Fibroblast of peridontal ligament (primary cell): ENCODE measurements at regions not wholly inside any gene's neighbourhood (a gene's known extent, or its start where the extent isn't known, plus 50 kb on each side); places are given as distances from the start of the nearest gene placed in this dataset.
"Not testable (repeated sequence)": the region's sequence is repeated elsewhere in the genome, so short reads cannot be mapped to it uniquely, and the experiment has no call there.

Experiments used
- DNase-seq: peaks from one replicate; pipeline ENCODE4 v3.0.0-alpha.2; 2010; ENCODE audit errors: extremely low read depth

DNA sequence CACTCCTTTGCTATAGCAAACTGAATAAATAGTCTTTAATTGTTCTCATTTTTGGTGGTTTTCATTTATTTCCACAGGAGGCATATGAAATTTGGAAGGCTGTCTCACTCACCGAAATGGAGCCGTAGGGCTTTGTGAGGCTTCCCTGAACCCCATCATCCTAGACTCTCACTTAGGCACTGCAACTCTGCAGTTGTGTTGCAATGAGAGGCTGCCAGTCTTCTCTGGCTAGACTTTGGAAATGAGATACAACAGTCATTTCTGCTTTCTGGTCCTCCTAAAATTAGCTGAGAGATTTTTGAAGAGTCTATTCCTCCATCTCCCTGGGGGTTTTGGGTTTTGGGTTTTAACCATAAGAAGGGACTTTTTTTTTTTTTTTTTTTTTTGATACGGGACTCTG is 146.5 kb downstream of the SH3BGRL start:
- no peak for DNase-seq

DNA sequence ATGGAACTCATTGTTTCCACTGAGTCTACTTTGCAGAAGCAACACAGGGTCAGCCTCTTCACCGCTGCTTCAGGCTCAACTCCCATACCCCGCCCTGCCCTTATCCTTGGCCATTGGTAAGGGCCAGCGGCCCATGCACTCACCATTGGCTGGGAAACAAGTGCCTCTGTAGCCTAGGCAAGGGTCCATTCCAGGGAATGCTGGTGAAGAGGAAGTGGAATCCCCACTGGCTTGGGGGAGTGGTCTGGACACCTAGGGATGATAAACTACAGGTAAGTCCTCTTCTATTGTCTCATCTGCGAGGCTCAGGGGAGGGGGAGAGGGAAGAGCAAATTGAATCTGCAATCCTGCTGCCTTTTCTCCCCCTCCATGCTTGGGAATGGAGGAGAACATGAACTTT is 153.1 kb downstream of the SH3BGRL start:
- DNase-seq, result no peak

DNA sequence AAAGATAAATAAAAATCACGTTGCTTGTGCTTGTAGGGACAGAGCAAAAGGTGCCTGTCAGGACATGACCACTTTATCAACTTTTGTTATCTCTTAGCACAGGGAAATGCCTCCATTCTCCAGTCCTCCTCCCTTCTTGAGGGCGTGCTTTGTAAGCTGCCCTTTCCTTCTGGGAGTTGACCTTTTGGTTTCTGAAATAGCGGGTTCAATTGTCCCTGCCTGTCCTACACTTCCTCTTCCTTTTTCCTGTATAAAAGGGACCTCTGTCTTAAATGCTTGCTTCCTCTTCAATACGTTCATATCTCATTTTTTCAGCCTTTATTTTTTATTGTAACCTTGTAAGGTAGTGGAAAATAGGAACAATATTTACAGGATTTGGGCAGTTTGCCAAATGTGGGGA is 153.5 kb downstream of the SH3BGRL start:
- no peak for DNase-seq

DNA sequence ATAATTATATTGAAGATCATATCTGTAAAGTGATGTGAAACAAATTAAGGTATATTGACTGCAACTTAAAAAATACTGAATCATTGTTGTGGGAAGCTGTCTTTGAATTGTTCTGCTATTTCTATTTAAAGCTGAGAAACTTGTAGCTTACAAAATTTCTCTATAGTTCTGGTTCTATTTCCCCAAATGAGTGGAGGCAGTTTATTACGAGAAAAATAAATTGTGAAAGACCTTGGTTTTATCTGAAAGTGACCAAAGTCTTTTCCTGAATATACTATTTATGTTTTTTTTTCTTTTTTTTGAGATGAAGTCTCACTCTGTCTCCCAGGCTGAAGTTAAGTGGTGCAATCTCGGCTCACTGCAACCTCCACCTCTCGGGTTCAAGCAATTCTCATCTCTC is 165.4 kb downstream of the SH3BGRL start:
- no peak for DNase-seq

DNA sequence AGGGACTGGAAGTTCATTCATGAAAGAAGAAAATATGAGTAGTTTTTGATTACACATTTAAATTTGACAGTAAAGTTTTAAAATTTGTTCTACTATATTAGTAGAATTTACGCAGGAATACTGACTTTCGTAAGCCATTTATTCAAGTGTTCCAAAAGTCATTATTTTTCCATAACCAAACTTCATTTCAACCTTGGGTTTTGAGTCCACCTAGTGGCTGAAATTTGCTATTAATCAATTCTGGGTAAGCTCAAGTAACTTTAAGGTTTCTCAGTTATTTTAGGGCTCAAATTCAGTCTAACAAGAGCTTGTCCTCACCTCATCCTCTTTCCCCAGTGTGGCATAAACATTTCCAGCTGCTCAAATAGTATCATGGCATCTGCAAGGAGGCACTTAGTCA is 175.4 kb downstream of the SH3BGRL start:
- peak; percentile 54 for DNase-seq

DNA sequence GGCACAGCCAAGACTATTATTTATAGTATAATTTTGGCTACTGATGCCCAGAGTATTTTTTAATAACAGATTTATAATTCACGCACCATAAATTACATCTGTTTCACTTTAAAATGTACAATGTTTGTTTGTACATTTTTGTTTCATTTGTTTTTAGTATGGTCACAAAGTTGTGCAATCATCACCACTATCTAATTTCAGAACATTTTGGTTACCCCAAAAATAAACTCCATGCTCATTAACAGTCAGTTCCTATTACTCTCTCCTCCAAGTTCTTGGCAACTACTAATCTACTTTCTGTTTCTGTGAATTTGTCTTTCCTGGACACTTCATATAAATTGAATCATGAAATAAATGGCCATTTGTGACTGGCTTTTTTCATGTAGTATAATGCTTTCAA is 176.7 kb downstream of the SH3BGRL start:
- DNase-seq, result peak; percentile 4

DNA sequence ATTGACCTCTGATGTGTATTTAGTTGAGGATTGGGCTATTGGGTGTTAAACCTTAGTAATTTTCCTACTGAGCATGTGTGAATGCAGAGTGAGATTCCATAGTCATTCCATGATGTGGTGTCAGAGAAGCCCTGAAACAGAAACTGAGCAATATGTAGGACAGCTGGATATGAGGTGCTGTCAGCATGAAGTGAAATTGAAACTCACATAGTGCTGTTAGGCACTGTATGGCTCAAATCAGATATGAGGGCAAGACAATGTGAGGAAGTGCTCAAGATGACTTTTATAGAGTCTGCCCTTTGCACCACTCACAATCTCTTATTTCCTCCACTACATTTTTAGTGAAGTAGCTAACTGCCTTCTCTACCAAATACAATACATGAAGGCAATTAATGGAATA is 188.3 kb downstream of the SH3BGRL start:
- DNase-seq, result no peak

DNA sequence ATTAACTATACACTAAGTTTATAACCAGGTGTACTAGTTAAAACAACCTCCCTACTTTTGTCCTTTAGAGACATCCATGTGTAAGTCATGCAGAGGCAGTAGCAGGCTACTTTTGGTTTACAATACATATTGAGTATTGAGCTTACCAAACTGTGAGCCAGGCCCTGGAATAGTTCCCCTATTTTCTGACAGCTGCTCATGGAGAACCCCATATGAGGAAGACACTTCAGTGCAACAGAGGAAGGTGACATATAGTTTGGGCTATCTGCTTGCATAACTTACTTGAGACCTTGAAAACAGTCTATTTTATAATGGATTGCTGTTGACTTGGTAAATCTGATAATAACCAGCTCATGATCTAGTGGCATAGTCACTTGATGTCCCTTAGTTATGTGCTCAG is 190.5 kb downstream of the SH3BGRL start:
- no peak for DNase-seq

DNA sequence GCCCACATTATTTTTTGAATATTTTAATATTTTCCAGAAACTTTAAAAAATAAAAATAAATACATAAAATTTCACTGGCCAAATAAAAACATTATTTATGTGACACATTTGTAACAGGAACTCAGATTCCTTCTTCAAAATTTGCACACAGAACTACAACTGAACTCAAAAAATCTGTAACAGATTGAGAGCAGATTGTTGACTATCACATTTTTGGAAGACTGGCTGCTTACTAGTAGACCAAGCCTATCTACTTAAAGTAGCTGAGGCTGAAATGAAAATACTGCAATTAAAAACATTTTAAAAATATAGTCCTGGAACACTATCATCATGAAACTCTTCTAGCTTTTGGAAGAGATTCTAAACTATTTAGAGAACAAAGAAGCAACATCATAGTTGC is 203.9 kb downstream of the SH3BGRL start:
- no peak for DNase-seq

DNA sequence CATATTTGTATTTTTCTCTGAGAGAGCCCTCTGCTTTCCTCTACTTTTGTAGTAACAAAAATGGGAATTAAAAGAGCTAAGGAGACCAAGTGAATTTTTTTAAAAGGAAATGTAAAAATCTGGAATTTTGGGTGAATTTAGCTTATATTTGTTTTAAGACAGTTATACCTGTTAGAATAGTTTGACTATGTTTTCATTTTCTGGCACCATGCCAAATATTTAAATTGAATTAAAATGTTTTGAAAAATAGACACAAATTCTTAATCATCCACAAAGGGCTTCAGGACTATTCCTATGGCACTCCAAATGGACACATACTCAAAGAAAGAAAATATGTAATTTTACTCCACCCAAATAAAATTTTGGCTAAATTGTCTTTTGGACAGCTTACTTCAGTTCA is 209.6 kb downstream of the SH3BGRL start:
- DNase-seq, result no peak

DNA sequence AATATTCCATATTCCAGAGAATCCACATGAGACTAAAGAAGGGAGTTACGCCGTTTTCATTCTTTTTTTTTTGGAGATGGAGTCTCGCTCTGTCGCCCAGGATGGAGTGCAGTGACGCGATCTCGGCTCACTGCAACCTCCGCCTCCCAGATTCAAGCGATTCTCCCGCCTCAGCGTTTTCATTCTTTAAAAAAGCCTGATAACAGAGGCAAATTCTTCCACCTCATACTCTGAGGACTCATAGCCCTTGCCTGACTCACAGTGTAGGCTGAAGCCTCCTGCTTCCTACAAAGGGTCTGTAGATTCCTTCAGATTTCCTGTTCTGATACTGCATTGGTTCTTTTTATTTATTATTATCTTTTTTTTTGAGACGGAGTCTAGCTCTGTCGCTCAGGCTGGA is 210.5 kb downstream of the SH3BGRL start:
- no peak for DNase-seq

DNA sequence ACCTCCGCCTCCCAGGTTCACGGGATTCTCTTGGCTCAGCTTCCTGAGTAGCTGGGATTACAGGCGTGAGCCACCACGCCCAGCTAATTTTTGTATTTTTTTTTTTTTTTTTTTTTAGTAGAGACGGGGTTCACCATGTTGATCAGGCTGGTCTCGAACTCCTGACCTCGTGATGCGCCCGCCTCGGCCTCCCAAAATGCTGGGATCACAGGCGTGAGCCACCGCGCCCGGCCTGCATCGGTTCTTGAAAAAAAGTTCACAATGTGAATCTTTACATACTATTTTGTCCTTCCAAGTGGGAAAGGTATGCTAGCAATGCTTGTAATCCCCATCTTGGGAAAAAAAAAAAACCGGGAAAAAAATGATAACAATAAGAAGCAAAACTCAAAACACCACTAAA is 211.0 kb downstream of the SH3BGRL start:
- DNase-seq, result not testable (repeated sequence)

DNA sequence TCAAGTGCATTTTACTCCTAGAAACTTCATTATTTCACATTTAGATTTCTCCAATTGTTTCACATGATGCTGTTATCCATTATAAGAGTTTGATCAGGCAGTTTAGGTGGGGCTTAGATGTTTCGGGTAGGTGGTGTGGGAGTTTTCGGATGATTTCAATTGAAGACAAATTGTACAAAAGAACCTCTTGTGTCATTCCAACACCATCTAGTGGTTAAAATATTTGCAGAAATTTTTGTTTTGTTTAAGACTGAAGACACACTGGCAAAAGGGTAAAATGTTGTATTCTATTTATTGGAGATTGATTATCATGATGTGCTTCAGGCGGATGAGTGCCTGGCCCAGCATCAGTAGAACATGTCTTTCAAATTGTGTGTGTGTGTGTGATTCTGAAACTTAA is 212.7 kb downstream of the SH3BGRL start:
- peak; percentile 0 for DNase-seq
